ENCODE measurements at regions not wholly inside any gene's neighbourhood (a gene's known extent, or its start where the extent isn't known, plus 50 kb on each side); places are given as distances from the start of the nearest gene placed in this dataset.

DNA sequence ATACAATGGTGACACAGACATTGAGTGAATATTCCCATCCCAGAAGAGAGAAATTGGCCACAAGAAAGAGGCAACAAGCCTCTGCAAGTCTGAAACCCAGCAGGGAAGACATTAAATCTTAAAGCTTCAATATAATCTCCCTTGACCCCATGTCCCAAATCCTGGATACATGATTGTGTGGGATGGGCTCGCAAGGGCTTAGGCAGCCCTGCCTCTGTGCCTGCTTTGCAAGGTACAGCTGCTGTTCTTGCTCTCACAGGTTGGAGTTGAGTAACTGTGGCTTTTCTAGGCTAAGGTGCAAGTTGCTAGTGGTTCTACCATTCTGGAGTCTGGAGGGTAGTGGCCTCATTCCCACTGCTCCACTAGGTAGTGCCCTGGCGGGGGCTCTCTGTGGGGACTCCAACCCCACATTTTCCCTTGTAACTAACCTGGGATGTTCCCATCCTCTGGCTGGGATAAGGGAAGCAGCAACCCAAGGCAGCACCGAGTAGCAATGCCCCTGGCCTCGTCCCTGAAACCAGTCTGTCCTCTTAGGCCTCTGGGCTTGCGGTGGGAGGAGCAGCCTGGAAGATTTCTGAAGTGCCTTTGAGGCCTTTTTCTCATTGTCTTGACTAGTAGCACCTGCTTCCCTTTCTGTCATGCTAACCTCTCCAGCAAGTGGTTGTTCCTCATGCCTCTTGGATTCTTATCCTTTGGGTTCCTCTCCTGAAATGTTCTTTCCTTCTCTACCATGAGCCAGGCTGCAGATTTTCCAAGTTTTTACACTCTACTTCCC is 90.0 kb downstream of the FAM174B start:
- intact Hi-C loops (cut with DNase I): no loop called here
- DNase-seq: no peak

DNA sequence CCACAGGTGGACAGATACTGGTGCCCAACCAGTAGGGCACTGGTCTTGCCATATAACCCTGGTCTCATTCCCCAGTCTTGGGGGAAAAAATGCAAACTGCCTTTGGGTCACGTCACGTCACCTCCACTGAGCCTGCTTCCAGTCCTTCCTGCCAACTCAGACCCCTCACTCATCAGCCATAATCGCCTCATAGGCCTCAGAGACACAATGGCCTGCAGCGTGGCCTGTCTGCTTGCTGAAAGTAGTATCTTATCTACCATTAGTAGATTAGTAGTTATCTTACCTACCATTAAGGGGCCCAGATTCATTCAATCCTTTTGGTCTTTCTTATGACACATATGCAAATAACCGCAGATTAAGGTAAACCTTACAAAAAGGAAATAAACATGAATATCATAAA is 93.8 kb downstream of the FAM174B start:
- no peak for DNase-seq
- intact Hi-C loops (cut with DNase I): no loop called here

DNA sequence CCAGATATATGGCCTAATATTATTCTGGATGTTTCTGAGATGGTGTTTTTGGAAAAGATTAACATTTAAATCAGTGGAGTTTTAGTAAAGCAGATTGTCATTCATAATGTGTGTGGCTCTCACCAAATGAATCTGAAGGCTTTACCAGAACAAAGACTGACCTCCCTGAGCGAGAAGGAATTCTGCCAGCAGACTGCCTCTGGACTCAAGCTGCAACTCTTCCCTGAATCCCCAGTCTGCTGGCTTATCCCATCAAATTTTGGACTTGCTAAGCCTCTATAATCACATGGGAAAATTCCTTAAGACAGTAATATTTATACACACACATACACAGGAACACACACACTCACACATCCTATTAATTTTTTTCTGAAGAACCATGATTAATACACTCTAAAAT is 102.3 kb downstream of the FAM174B start:
- DNase-seq: no peak
- intact Hi-C loops (cut with DNase I): no loop called here

DNA sequence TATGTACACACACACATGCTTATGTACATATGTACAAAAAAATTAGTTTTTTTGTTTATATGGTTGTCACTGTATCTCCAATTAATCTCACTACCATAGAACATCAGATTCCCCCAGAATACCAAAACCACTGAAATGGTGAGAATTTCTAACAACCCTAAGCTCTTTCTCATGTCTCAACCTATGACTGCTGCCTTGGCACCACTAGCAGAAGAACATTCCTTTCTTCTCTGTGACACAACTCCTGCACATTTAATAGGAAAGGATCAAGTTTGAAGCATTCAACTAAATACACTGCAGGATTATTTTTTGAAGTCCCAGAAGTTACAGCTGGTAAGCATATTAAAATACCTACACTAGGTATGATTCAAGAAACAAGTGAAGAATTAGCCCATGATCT is 109.6 kb downstream of the FAM174B start:
- intact Hi-C loops (cut with DNase I): no loop called here

DNA sequence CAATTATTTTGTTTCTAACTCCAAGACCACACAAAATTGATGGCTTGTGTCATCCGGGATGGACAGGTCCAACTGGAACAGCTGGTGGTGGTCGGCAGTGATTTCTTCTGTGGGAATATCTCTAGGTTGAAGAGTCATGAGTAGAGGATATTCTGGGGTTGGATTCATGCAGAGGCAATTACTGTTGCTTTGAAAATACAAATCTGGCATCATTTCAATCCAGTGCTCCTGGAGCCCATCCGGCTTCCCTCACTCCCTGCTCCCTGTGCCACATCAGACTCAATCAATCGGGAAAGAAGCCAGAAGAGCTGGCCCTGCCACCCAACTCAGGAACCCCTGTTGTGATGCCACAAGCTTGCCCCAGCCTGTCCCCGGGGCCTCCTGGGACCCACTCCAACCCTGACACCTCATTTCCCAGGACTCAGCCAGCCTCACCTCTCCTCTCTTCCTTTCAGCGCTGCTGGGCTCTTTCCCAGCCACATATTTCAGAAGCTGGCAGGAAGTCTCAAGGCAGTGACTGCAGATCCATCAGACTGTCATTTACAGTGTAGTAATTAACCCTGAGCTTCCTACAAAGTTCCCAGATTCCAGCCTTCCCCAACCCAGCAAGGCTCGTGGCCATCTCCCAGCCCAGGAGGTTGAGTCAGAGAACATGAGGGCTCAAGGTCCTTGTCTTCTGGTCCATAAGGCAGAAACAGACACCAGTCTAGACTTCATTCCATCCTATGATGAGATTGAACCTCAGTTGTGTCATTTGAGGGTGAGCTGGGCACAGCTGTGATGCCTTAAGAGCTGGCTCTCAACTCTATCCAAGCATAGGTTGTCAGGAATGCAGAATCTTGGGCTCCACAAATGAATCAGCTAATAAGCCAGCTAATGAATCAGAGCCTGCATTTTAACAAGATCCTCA is 114.0 kb downstream of the FAM174B start:
- intact Hi-C loops (cut with DNase I): no loop called here
- no peak for DNase-seq

More for the DNA sequence above, 109.6 kb downstream of the FAM174B start:
- DNase-seq: no peak

DNA sequence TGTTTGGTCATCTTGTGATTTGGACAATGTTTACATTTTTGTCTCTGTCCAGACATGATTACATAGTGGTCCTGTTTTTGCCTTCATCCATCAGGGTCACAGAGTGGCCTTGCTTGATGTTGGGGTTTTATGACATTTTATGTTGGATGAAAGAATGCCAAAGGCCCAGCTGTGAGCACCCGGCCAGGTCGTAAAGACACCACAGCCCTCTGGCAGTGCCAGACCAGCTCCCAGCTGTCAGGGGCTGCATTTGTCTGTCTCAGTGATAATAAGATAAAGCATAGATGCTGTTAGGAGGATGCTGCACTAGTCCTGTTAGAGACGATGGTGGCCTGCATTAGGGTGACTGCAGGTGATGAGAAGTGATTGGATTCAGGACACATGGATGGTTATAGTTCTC is 117.5 kb downstream of the FAM174B start:
- intact Hi-C loops (cut with DNase I): no loop called here
- DNase-seq: no peak

DNA sequence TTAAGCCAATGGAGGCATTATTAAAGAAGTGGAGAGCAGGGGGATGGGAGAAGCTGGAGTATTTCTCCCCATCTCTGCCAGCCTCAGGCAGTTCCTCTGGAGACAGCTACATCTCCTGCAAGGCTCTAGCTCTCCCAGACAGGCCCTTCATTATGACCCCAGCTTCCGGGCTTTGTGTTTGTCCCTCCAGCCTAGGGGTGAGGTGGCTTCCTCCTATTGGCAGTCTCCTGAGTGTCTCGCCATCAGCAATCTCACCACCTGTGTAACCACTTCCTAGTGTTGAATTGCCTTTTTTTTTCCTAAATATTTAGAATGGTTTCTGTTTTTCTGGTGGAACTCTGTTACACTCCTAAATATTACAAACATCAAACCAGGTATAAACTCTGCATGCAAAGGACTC is 122.3 kb downstream of the FAM174B start:
- intact Hi-C loops (cut with DNase I): no loop called here
- DNase-seq: no peak

DNA sequence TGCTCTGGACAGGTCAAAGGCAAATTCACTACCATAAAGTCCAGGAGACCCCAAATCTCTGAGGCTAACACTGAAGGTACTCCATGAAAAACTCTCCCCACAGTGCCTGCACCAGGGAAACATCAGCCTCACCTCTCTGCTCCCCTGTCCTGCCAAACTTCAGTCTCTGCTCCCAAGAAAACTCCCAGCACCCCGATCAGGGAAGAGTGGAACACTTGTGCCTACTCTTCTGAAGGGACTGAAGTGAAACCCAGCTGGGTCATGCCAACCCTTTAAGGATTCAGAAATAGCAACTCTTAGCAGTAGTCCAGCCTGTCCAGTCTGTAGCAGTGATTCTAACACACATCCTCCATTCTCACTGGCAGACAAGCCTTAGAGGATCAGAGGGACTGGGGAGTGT is 124.2 kb downstream of the FAM174B start:
- intact Hi-C loops (cut with DNase I): no loop called here
- DNase-seq: no peak

DNA sequence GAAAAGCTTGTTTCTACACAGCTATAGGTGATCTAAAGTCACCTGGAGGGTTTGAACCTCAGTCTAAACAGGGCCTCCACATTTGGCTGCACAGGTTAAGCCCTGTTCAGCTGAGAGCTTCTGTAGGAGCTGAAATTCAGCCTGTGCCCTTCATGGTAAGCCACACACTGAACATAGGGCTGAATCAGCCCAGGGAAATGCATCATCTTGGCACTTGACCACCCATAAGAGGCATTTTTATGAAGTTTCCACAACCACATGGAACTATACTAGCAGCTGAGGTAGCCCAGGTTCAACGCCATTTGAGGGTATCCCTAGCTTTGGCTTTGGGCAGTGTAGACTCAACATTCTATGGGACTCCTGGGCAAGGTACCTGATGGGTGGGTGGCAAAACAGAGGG is 126.8 kb downstream of the FAM174B start:
- intact Hi-C loops (cut with DNase I): loop anchor here (10.0 kb wide), 1 partner anchor 96 kb away; no protein-coding TSS in a partner anchor
- DNase-seq: no peak

DNA sequence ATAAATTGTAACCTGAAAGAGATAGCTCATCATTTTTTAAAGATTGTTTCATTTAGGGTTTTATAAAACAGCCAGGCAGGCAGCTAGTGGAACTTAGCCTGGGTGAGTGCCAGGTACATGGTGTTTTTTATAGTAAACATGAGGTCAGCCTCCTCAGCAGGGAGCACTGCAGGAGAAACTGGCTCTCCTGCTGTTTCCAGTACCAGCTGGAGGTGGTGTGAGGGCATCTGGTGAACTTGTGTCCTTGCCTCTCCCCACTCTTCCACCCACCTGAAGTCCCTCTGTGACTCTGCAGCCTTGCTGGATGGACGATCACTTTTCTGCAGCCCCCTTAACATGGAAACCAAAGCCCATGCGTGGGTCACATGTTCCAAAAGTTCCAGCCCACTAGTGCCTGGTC is 128.4 kb downstream of the FAM174B start:
- intact Hi-C loops (cut with DNase I): loop anchor here (10.0 kb wide), 1 partner anchor 98 kb away; no protein-coding TSS in a partner anchor
- no peak for DNase-seq

DNA sequence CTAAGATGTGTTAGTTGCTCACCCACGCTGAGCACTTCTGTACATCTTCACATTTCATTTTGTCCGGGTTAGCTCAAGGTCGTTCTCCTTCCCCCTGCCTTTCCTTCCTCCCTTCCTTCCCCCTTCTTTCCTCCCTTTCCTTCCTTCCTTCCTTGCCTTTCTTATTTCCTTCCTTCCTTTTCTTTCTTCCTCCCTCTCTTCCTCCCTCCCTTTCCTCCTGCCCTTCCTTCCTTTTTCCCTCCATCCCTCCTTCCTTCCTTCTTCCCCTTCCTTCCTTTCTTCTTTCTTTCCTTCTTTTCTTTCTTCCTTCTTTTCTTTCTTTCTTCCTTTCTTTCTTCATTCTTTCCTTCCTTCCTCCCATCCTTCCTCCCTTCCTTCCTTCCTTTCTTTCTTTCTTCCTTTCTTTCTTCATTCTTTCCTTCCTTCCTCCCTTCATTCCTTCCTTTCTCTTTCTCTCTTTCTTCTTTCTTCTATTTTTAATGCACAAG is 129.8 kb downstream of the FAM174B start:
- no peak for DNase-seq
- intact Hi-C loops (cut with DNase I): loop anchor here (10.0 kb wide), 1 partner anchor 99 kb away; no protein-coding TSS in a partner anchor

DNA sequence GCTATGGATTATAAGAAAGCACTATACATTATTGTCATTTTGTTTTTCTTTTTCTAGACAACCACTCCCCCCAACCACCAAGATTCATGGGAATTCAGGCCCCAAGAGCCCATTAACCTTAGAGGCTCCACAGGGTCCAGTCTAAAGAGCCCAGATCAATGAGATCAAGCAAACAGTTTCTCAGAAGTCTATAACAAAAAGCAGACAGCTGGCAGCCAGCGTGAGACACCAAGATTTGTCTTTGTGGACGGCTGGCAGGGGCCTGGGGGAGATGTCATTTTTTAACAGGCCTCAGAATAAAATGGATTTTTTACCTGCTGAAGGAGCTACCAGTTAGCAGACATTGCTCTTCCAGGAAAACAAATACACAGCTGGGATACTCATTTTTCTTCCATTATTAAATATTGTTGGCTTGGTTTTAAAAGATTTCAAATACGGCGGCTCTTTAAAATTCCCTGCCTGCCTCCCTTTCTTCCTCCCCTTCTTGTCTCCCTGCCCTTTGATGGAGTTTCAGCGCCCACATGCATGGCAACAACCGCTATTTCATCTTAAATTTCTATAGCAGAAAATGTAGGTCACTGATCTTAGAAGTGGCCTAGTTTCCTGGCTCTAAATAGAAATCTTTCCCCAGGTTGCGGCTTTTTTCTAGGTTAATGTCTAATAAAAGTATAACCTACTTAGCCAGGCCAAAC is 130.6 kb downstream of the FAM174B start:
- intact Hi-C loops (cut with DNase I): loop anchor here (10.0 kb wide), 1 partner anchor 100 kb away; no protein-coding TSS in a partner anchor
- DNase-seq: no peak

DNA sequence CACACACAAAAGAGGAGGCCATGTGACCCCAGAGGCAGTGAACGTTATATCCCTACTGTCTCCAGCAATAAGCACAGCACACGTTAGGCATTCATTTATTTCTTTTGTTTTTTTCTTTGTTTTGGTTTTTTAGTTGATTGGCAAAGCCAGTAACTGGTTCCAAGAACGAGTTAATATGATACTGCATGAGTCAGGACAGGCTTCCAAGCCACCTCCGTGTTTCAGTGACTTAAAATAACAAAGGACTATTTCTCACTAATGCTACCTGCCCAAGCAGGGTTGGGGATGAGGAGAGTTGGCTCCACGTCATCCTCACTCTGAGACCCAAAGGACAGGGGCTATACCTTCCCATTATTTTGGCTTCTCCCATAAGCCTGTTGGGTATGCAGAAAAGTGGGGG is 130.5 kb downstream of the ST8SIA2 start:
- intact Hi-C loops (cut with DNase I): loop anchor here (10.0 kb wide), 1 partner anchor 101 kb away; no protein-coding TSS in a partner anchor

DNA sequence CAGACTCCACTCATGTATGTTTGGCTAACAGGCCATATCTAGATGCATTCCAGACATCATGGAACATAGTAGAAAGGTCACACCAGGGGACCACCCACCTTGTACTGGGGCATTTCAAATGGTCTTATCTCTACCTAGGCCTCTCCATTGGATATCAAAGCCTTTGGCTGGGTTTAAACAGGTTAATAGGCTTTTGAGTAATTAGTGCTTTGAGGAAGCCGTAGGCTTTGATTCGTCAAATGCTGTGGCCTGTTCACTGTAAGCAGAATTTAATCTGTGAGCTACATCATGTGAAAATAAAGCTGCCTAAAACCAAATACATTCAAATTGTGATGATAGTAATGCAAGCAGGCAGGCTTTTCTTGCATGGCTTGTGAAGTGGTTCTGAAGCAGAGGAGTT is 129.5 kb downstream of the ST8SIA2 start:
- DNase-seq: no peak
- intact Hi-C loops (cut with DNase I): loop anchor here (10.0 kb wide), 1 partner anchor 102 kb away; no protein-coding TSS in a partner anchor

More for the DNA sequence above, 130.5 kb downstream of the ST8SIA2 start:
- no peak for DNase-seq

DNA sequence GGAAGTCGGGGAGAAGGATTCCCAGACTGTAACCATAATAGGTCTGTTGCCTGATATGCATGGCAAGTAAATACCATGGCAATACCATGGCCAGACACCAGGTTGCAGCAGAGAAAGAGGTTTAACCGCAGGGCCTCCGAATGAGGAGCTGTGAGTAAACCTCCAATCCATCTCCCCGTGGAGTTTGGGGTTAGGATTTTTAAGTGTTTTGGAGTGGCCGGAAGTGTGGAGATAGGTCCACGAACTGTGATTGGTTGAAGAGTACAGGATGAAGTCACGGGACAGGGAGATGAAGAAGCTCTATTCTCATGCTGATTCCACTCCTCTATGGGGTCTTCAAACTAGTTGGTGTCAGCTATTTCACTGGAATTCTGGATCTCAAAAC is 127.9 kb downstream of the ST8SIA2 start:
- intact Hi-C loops (cut with DNase I): loop anchor here (1.0 to 10.0 kb wide), 3 partner anchors 103 to 194 kb away; no protein-coding TSS in a partner anchor
- peak; percentile 35 to 95 (median 79) for DNase-seq

DNA sequence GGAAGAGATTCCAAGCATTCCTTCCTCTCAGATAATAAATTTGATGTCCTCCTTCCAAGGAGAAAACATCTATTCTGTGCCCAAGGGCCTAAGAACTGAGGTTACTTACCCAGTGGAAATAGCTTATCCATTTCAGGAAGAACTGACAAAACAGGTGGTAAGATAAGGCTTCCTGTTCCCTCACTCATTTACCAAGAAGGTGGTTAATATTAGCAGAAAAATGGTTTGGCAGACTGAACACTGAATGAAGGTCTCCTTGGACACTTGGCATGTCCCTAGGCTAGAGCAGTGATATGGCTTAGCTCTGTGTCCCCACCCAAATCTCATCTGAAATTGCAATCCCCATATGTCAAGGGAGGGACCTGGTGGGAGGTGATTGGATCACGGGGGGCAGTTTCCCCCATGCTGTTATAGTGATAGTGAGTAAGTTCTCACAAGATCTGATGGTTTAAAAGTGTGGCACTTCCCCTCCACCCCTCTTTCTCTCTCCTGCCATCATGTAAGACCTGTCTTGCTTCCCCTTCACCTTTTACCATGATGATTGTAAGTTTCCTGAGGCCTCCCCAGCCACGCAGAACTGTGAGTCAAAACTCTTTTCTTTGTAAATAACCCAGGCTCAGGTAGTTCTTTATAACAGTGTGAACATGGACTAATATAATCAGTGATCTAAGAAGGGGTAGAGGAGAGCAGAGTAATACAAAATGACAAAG is 127.4 kb downstream of the ST8SIA2 start:
- no peak for DNase-seq
- intact Hi-C loops (cut with DNase I): loop anchor here (1.0 to 10.0 kb wide), 3 partner anchors 104 to 194 kb away; no protein-coding TSS in a partner anchor

DNA sequence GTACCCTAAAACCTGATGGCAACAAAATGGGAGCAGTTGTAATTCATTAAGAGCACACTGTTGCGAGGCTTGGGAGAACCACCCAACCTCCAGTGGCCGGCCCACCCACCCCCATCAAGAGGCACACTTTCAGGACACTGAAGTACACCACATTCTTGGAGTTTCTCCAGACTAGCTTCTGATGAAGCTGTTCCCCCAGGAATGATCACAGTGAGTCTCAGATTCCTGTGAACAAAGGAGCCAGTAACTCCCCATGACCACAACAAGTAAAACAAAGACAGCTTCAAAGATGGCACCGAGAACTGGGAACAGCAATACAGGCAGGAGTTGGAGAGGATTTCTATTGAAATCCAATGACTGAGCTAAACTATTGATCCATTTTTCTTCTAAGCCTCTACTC is 126.0 kb downstream of the ST8SIA2 start:
- intact Hi-C loops (cut with DNase I): loop anchor here (2.0 to 10.0 kb wide), 2 partner anchors 105 to 163 kb away; no protein-coding TSS in a partner anchor
- DNase-seq: no peak
